ENCODE measurements at regions not wholly inside any gene's neighbourhood (a gene's known extent, or its start where the extent isn't known, plus 50 kb on each side); places are given as distances from the start of the nearest gene placed in this dataset.

GRCh38 chr9:78590068-78590467 is 293.1 kb downstream of the PSAT1 start:
- H3K4me1 ChIP-seq (ENCODE audit: low read depth, poor library complexity, severe bottlenecking): no peaks in the 10 kb centered on the region

GRCh38 chr9:78592811-78593210 is 295.9 kb downstream of the PSAT1 start:
- H3K27ac ChIP-seq: no peak overlapping the region
- H3K36me3 ChIP-seq (ENCODE audit: insufficient read depth): no peaks in the 10 kb centered on the region
- no peak overlapping the region for H3K4me2 ChIP-seq
- no peaks in the 10 kb centered on the region for H3K4me1 ChIP-seq (ENCODE audit: low read depth, poor library complexity, severe bottlenecking)
- H3K9ac ChIP-seq: no peak overlapping the region
- TF ChIP-seq, protein P1, sequence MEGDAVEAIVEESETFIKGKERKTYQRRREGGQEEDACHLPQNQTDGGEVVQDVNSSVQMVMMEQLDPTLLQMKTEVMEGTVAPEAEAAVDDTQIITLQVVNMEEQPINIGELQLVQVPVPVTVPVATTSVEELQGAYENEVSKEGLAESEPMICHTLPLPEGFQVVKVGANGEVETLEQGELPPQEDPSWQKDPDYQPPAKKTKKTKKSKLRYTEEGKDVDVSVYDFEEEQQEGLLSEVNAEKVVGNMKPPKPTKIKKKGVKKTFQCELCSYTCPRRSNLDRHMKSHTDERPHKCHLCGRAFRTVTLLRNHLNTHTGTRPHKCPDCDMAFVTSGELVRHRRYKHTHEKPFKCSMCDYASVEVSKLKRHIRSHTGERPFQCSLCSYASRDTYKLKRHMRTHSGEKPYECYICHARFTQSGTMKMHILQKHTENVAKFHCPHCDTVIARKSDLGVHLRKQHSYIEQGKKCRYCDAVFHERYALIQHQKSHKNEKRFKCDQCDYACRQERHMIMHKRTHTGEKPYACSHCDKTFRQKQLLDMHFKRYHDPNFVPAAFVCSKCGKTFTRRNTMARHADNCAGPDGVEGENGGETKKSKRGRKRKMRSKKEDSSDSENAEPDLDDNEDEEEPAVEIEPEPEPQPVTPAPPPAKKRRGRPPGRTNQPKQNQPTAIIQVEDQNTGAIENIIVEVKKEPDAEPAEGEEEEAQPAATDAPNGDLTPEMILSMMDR (conservative IDR thresholded peaks at IDR 0.05; ENCODE audit: low read depth, low read length): no peak
- no peaks in the 10 kb centered on the region for H4K20me1 ChIP-seq (ENCODE audit: insufficient read depth)
- H3K4me3 ChIP-seq (IDR thresholded peaks at IDR 0.05; ENCODE audit: insufficient read depth, low read depth, low read length): no peak overlapping the region
- H2AFZ ChIP-seq (ENCODE audit: low read depth): no peak overlapping the region
- H3K79me2 ChIP-seq (ENCODE audit: insufficient read depth, low read depth): no peaks in the 10 kb centered on the region
- no peaks in the 10 kb centered on the region for H3K27me3 ChIP-seq (ENCODE audit: insufficient read depth, low read depth)

More at GRCh38 chr9:78590068-78590467, 293.1 kb downstream of the PSAT1 start:
- no peaks in the 10 kb centered on the region for H3K36me3 ChIP-seq (ENCODE audit: insufficient read depth)
- no peaks in the 10 kb centered on the region for H3K79me2 ChIP-seq (ENCODE audit: insufficient read depth, low read depth)
- H4K20me1 ChIP-seq (ENCODE audit: insufficient read depth): no peaks in the 10 kb centered on the region
- H3K27me3 ChIP-seq (ENCODE audit: insufficient read depth, low read depth): no peaks in the 10 kb centered on the region
- H3K4me3 ChIP-seq (IDR thresholded peaks at IDR 0.05; ENCODE audit: insufficient read depth, low read depth, low read length): no peak overlapping the region
- no peak overlapping the region for H2AFZ ChIP-seq (ENCODE audit: low read depth)
- H3K4me2 ChIP-seq: no peak overlapping the region
- H3K9ac ChIP-seq: no peak overlapping the region
- no peak overlapping the region for H3K27ac ChIP-seq
- TF ChIP-seq, protein P1 (conservative IDR thresholded peaks at IDR 0.05; ENCODE audit: low read depth, low read length): no peak

- no peaks in the 10 kb centered on the region for H4K20me1 ChIP-seq (ENCODE audit: insufficient read depth)
- H3K4me1 ChIP-seq (ENCODE audit: low read depth, poor library complexity, severe bottlenecking): no peaks in the 10 kb centered on the region
- no peak overlapping the region for H3K27ac ChIP-seq
- H3K36me3 ChIP-seq (ENCODE audit: insufficient read depth): no peaks in the 10 kb centered on the region
- H3K4me3 ChIP-seq (IDR thresholded peaks at IDR 0.05; ENCODE audit: insufficient read depth, low read depth, low read length): no peak overlapping the region
- no peaks in the 10 kb centered on the region for H3K27me3 ChIP-seq (ENCODE audit: insufficient read depth, low read depth)
- no peak overlapping the region for H3K9ac ChIP-seq
- H3K79me2 ChIP-seq (ENCODE audit: insufficient read depth, low read depth): no peaks in the 10 kb centered on the region
- H3K4me2 ChIP-seq: no peak overlapping the region
- TF ChIP-seq, protein P1 (conservative IDR thresholded peaks at IDR 0.05; ENCODE audit: low read depth, low read length): no peak
- no peak overlapping the region for H2AFZ ChIP-seq (ENCODE audit: low read depth)
Measured at GRCh38 chr9:78595200-78595945, 298.4 kb downstream of the PSAT1 start.

GRCh38 chr9:78596346-78596745 is 299.4 kb downstream of the PSAT1 start:
- H3K9ac ChIP-seq: no peak overlapping the region
- TF ChIP-seq, protein P1 (conservative IDR thresholded peaks at IDR 0.05; ENCODE audit: low read depth, low read length): no peak
- no peak overlapping the region for H3K27ac ChIP-seq
- H3K4me3 ChIP-seq (IDR thresholded peaks at IDR 0.05; ENCODE audit: insufficient read depth, low read depth, low read length): no peak overlapping the region
- H3K79me2 ChIP-seq (ENCODE audit: insufficient read depth, low read depth): no peaks in the 10 kb centered on the region
- no peaks in the 10 kb centered on the region for H3K36me3 ChIP-seq (ENCODE audit: insufficient read depth)
- H4K20me1 ChIP-seq (ENCODE audit: insufficient read depth): no peaks in the 10 kb centered on the region
- H2AFZ ChIP-seq (ENCODE audit: low read depth): no peak overlapping the region
- no peaks in the 10 kb centered on the region for H3K4me1 ChIP-seq (ENCODE audit: low read depth, poor library complexity, severe bottlenecking)
- no peak overlapping the region for H3K4me2 ChIP-seq
- H3K27me3 ChIP-seq (ENCODE audit: insufficient read depth, low read depth): no peaks in the 10 kb centered on the region

All from KMS-11 (cell line).